HUES6 (cell line): ENCODE measurements at regions not wholly inside any gene's neighbourhood (a gene's known extent, or its start where the extent isn't known, plus 50 kb on each side); places are given as distances from the start of the nearest gene placed in this dataset.

ENCODE experiments used
- H3K27ac ChIP-seq: 2 replicates; pipeline ENCODE4 v1.7.0; 2013; ENCODE audit warnings: low read depth, mild to moderate bottlenecking, low read length, inconsistent platforms
- H3K27me3 ChIP-seq: 2 replicates; pipeline ENCODE4 v1.6.1; 2013; ENCODE audit warnings: low read length; ENCODE audit not compliant: control insufficient read depth, insufficient read depth
- H3K36me3 ChIP-seq: 2 replicates; pipeline ENCODE4 v1.6.1; 2013; ENCODE audit warnings: low read length; ENCODE audit not compliant: control insufficient read depth, insufficient read depth
- H3K4me1 ChIP-seq: 2 replicates; pipeline ENCODE4 v1.6.1; 2013; ENCODE audit warnings: low read length; ENCODE audit not compliant: control insufficient read depth, insufficient read depth
- H3K4me3 ChIP-seq: 2 replicates; pipeline ENCODE4 v1.5.1; 2013; ENCODE audit warnings: low read depth, low read length
- H3K9ac ChIP-seq: one replicate; pipeline ENCODE4 v1.6.1; 2013; ENCODE audit warnings: mild to moderate bottlenecking, low read length
- H3K9me3 ChIP-seq: 2 replicates; pipeline ENCODE4 v1.6.1; 2013; ENCODE audit warnings: low read depth, low read length; ENCODE audit not compliant: control insufficient read depth, insufficient read depth

GRCh38 chr3:148205977-148206376 is 491.7 kb upstream of the AGTR1 start:
- H3K36me3 ChIP-seq, result no peaks in the 10 kb centered on the region
- no peak overlapping the region for H3K9ac ChIP-seq
- no peak overlapping the region for H3K27ac ChIP-seq
- H3K27me3 ChIP-seq, result no peaks in the 10 kb centered on the region
- no peak overlapping the region for H3K4me3 ChIP-seq
- H3K9me3 ChIP-seq, result no peaks in the 10 kb centered on the region
- peaks cover 9% of the 10 kb centered on the region for H3K4me1 ChIP-seq

- no peak overlapping the region for H3K27ac ChIP-seq
- H3K36me3 ChIP-seq, result no peaks in the 10 kb centered on the region
- H3K9ac ChIP-seq, result no peak overlapping the region
- no peaks in the 10 kb centered on the region for H3K27me3 ChIP-seq
- no peaks in the 10 kb centered on the region for H3K9me3 ChIP-seq
- no peak overlapping the region for H3K4me3 ChIP-seq
- peaks cover 9% of the 10 kb centered on the region for H3K4me1 ChIP-seq
These were observed 491.3 kb upstream of the AGTR1 start for GRCh38 chr3:148206446-148206845.

- no peak overlapping the region for H3K27ac ChIP-seq
- H3K4me3 ChIP-seq, result no peak overlapping the region
- no peak overlapping the region for H3K9ac ChIP-seq
- H3K4me1 ChIP-seq, result peaks cover 9% of the 10 kb centered on the region
- no peaks in the 10 kb centered on the region for H3K27me3 ChIP-seq
- no peaks in the 10 kb centered on the region for H3K9me3 ChIP-seq
- no peaks in the 10 kb centered on the region for H3K36me3 ChIP-seq
These were observed 488.7 kb upstream of the AGTR1 start for GRCh38 chr3:148208975-148209374.

DNA sequence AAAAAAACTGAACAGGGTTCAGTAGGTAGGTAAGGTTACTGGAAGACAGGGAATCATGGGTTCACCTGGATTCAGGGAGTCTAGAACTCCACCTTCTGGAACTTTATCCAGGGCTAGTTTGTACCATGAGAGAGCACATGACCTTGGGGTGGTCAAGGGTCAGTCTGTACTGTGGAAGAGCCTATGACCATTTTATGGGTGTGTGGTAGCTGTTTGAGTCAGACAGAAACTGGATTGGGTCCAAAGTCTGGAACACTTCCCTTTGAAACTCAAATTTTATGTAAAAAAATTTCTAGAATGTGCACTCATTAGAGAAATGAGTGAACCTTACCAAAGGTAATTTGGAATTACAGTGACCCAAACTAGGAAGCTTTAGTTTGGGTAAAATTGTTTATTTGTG is 486.0 kb upstream of the AGTR1 start:
- Histone ChIP-seq H3K27ac (no peak overlapping the region), H3K27me3 (no peaks in the 10 kb centered on the region), H3K4me1 (peaks cover 9% of the 10 kb centered on the region), H3K36me3 (no peaks in the 10 kb centered on the region), H3K9ac (no peak overlapping the region), H3K9me3 (no peaks in the 10 kb centered on the region), H3K4me3 (no peak overlapping the region)

- Histone ChIP-seq H3K4me3 (no peak overlapping the region), H3K9me3 (no peaks in the 10 kb centered on the region), H3K9ac (no peak overlapping the region), H3K36me3 (no peaks in the 10 kb centered on the region), H3K4me1 (no peaks in the 10 kb centered on the region), H3K27me3 (no peaks in the 10 kb centered on the region), H3K27ac (no peak overlapping the region)
These were observed 483.0 kb upstream of the AGTR1 start for GRCh38 chr3:148214705-148215104.

GRCh38 chr3:148217317-148217716 is 480.4 kb upstream of the AGTR1 start:
- H3K27me3 ChIP-seq, result no peaks in the 10 kb centered on the region

GRCh38 chr3:148218222-148218621 is 479.5 kb upstream of the AGTR1 start:
- Histone ChIP-seq H3K27ac (no peak overlapping the region), H3K27me3 (no peaks in the 10 kb centered on the region), H3K36me3 (no peaks in the 10 kb centered on the region), H3K4me1 (no peaks in the 10 kb centered on the region), H3K9me3 (no peaks in the 10 kb centered on the region), H3K9ac (no peak overlapping the region), H3K4me3 (no peak overlapping the region)

More at GRCh38 chr3:148217317-148217716, 480.4 kb upstream of the AGTR1 start:
- H3K9ac ChIP-seq, result no peak overlapping the region
- H3K4me1 ChIP-seq, result no peaks in the 10 kb centered on the region
- no peak overlapping the region for H3K4me3 ChIP-seq
- no peaks in the 10 kb centered on the region for H3K9me3 ChIP-seq
- H3K36me3 ChIP-seq, result no peaks in the 10 kb centered on the region
- H3K27ac ChIP-seq, result no peak overlapping the region

- Histone ChIP-seq H3K4me1 (no peaks in the 10 kb centered on the region), H3K27ac (no peak overlapping the region), H3K9me3 (no peaks in the 10 kb centered on the region)
These were observed 477.7 kb upstream of the AGTR1 start for GRCh38 chr3:148219999-148220398.

DNA sequence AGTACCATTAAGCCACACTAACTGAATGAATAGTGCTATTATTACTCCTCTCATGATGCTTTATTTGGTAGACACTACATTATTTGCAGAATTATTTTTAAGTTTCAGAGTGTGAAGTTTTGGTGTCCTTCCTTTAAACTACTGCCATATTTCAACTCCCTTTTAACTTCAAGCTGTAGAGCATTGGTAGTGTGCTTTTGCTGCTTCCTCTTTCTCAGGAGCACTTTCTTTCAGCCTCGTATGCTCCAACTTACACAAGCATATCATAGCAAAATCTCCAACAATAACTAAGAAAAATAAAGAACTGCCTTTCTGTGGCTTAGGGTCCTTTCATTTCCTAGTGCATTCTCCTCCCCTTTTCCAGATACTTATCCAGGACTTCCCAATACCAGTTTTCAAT is 476.4 kb upstream of the AGTR1 start:
- no peaks in the 10 kb centered on the region for H3K4me1 ChIP-seq

More at GRCh38 chr3:148219999-148220398, 477.7 kb upstream of the AGTR1 start:
- H3K27me3 ChIP-seq, result no peaks in the 10 kb centered on the region
- no peak overlapping the region for H3K4me3 ChIP-seq
- no peaks in the 10 kb centered on the region for H3K36me3 ChIP-seq
- no peak overlapping the region for H3K9ac ChIP-seq

DNA sequence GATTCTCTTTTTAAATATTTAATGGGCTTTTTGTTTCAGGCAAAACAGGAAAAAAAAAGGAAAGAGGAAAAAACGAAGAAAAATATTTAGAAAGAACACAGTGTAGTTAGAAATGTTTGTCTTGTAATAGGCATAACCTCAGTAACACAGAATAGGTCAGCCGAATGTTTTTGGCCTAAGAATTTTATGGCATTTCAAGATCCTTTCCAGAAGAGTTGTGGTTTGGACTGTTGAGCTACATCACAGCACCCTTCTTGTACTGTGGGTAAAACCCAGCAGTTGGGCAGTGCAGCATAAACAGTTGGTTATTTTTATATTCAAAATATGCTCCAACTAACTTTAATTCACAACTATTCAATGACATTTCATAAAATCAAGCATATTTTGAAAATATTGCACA is 474.4 kb upstream of the AGTR1 start:
- no peak overlapping the region for H3K4me3 ChIP-seq

More for the DNA sequence above, 476.4 kb upstream of the AGTR1 start:
- H3K4me3 ChIP-seq, result no peak overlapping the region
- H3K9ac ChIP-seq, result no peak overlapping the region
- H3K27me3 ChIP-seq, result no peaks in the 10 kb centered on the region
- H3K36me3 ChIP-seq, result no peaks in the 10 kb centered on the region
- no peaks in the 10 kb centered on the region for H3K9me3 ChIP-seq
- H3K27ac ChIP-seq, result no peak overlapping the region

GRCh38 chr3:148226246-148226645 is 471.5 kb upstream of the AGTR1 start:
- Histone ChIP-seq H3K9ac (no peak overlapping the region), H3K9me3 (no peaks in the 10 kb centered on the region), H3K36me3 (no peaks in the 10 kb centered on the region), H3K27ac (no peak overlapping the region), H3K4me1 (0 out of 2 replicates have a peak, but pooled peaks cover 5% of the 10 kb centered on the region), H3K27me3 (no peaks in the 10 kb centered on the region), H3K4me3 (no peak overlapping the region)

More for the DNA sequence above, 474.4 kb upstream of the AGTR1 start:
- Histone ChIP-seq H3K9ac (no peak overlapping the region), H3K27ac (no peak overlapping the region), H3K27me3 (no peaks in the 10 kb centered on the region), H3K9me3 (no peaks in the 10 kb centered on the region), H3K36me3 (no peaks in the 10 kb centered on the region), H3K4me1 (0 out of 2 replicates have a peak, but pooled peaks cover 5% of the 10 kb centered on the region)

GRCh38 chr3:148227534-148227933 is 470.2 kb upstream of the AGTR1 start:
- no peaks in the 10 kb centered on the region for H3K36me3 ChIP-seq

More at GRCh38 chr3:148227534-148227933, 470.2 kb upstream of the AGTR1 start:
- no peak overlapping the region for H3K4me3 ChIP-seq
- no peak overlapping the region for H3K9ac ChIP-seq
- H3K4me1 ChIP-seq, result 0 out of 2 replicates have a peak, but pooled peaks cover 5% of the 10 kb centered on the region
- H3K27ac ChIP-seq, result 0 out of 2 replicates have a peak overlapping the region, but pooled peaks have one; percentile 19
- H3K27me3 ChIP-seq, result no peaks in the 10 kb centered on the region
- no peaks in the 10 kb centered on the region for H3K9me3 ChIP-seq
